ENCODE measurements at regions not wholly inside any gene's neighbourhood (a gene's known extent, or its start where the extent isn't known, plus 50 kb on each side); places are given as distances from the start of the nearest gene placed in this dataset.
"Not testable (repeated sequence)": the region's sequence is repeated elsewhere in the genome, so short reads cannot be mapped to it uniquely, and the experiment has no call there.

DNA sequence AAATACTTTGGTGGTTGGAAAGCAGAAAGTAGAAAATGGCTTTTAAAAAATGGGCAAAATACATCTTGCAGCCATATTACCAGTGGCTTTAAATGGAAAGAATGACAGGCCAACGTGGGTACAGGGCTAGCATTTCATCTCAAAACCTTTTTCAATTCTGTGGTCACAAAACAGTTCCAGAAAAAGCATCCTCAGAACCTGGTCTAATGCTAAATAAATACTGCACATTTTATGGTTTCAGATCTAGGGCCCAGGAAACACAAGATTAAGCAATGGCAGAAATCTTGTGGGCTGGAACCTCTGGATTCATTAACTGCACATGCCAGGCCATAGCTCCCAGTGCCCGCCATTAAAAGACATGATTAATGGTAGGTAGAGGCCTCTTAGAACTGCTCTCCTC lies 470.2 kb upstream of the RASGRP1 start:
- no peaks in the 10 kb centered on the region for H3K4me1 ChIP-seq (ENCODE audit: control insufficient read depth, extremely low read depth, insufficient read depth, low read length)
- dilution Hi-C loops (cut with MboI; ENCODE audit: extremely low pct_ligation_motif_present, low sequenced_read_pairs), result no loop called here
- no peaks in the 10 kb centered on the region for H3K9me1 ChIP-seq (replicated peaks; ENCODE audit: control insufficient read depth, extremely low read depth, insufficient read depth, low read length)
- no peak for TF ChIP-seq FOS (IDR thresholded peaks at IDR 0.05; ENCODE audit: borderline replicate concordance, insufficient read depth, low read length)
- no peak for TF ChIP-seq GATA2 (IDR thresholded peaks at IDR 0.05; ENCODE audit: insufficient read depth, insufficient read length, low read depth, low read length)
- TF ChIP-seq, protein P1, sequence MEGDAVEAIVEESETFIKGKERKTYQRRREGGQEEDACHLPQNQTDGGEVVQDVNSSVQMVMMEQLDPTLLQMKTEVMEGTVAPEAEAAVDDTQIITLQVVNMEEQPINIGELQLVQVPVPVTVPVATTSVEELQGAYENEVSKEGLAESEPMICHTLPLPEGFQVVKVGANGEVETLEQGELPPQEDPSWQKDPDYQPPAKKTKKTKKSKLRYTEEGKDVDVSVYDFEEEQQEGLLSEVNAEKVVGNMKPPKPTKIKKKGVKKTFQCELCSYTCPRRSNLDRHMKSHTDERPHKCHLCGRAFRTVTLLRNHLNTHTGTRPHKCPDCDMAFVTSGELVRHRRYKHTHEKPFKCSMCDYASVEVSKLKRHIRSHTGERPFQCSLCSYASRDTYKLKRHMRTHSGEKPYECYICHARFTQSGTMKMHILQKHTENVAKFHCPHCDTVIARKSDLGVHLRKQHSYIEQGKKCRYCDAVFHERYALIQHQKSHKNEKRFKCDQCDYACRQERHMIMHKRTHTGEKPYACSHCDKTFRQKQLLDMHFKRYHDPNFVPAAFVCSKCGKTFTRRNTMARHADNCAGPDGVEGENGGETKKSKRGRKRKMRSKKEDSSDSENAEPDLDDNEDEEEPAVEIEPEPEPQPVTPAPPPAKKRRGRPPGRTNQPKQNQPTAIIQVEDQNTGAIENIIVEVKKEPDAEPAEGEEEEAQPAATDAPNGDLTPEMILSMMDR (IDR thresholded peaks at IDR 0.05; ENCODE audit: extremely low read depth in 1 of 2, insufficient read depth in 1 of 2, low read depth in 1 of 2, low read length in 2 of 2), result no peak
- no peak for TF ChIP-seq POLR2A (IDR thresholded peaks at IDR 0.05; ENCODE audit: low read depth, low read length)
- TF ChIP-seq JUN (IDR thresholded peaks at IDR 0.05; ENCODE audit: borderline replicate concordance, insufficient read depth, insufficient read length, low read depth), result no peak
- TF ChIP-seq, protein P2, sequence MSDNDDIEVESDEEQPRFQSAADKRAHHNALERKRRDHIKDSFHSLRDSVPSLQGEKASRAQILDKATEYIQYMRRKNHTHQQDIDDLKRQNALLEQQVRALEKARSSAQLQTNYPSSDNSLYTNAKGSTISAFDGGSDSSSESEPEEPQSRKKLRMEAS (IDR thresholded peaks at IDR 0.05; ENCODE audit: insufficient read depth, insufficient read length), result no peak
- TF ChIP-seq EZH2 (IDR thresholded peaks at IDR 0.05; ENCODE audit: borderline replicate concordance, low read depth, low read length, severe bottlenecking), result no peak
- no peak for TF ChIP-seq MYC (IDR thresholded peaks at IDR 0.05; ENCODE audit: low read depth, low read length)
- no peak for TF ChIP-seq POLR2AphosphoS5 (IDR thresholded peaks at IDR 0.05; ENCODE audit: insufficient read depth, low read depth, low read length)
- no peaks in the 10 kb centered on the region for H3K36me3 ChIP-seq (ENCODE audit: control insufficient read depth in 2 of 2, extremely low read depth in 1 of 2, insufficient read depth in 2 of 2, low read length in 2 of 2)
- DNase-seq (ENCODE audit: low read depth, low spot score) (no peak), FAIRE-seq (no peak)
- H4K20me1 ChIP-seq (replicated peaks; ENCODE audit: control insufficient read depth, extremely low read depth, insufficient read depth, low read length), result no peaks in the 10 kb centered on the region
- no peaks in the 10 kb centered on the region for H3K79me2 ChIP-seq (ENCODE audit: control insufficient read depth, insufficient read depth, low read length)
- H3K4me2 ChIP-seq (ENCODE audit: insufficient read depth, low read length), result no peak overlapping the region
- ChIA-PET POLR2A (no interaction called here), CTCF (no interaction called here)
- H3K9me3 ChIP-seq (replicated peaks; ENCODE audit: control insufficient read depth, insufficient read depth, low read length), result no peaks in the 10 kb centered on the region
- intact Hi-C loops (cut with micrococcal nuclease), result no loop called here
- H3K27ac ChIP-seq (ENCODE audit: insufficient read depth, low read depth, low read length), result no peak overlapping the region
- H3K9ac ChIP-seq (replicated peaks; ENCODE audit: extremely low read depth, insufficient read depth, low read length), result no peak overlapping the region
- H3K4me3 ChIP-seq (replicated peaks in 1 of 3; ENCODE audit: insufficient read depth in 1 of 3, low read depth in 1 of 3, low read length in 3 of 3), result no peak overlapping the region
- H3K27me3 ChIP-seq (ENCODE audit: control insufficient read depth in 2 of 2, insufficient read depth in 2 of 2, low read length in 2 of 2), result no peaks in the 10 kb centered on the region
- BruUV-seq (replicated peaks), result no TSS peak
- no peak overlapping the region for H2AFZ ChIP-seq (ENCODE audit: low read depth, low read length)

DNA sequence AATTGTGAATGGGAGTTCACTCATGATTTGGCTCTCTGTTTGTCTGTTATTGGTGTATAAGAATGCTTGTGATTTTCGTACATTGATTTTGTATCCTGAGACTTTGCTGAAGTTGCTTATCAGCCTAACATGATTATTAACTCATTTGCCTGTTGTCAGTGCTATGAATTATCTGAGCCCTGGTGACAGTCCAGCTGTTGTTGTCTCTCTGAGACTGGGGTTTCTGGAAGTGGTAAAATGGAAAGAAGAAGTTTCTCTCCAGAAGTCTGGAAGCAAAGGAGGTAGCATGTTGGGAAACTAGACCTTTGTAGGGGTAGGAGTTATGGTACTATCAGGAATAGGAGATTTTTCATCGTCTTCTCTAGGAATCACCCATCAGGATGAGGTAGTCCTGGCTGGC lies 473.0 kb upstream of the RASGRP1 start:
- H3K4me1 ChIP-seq (ENCODE audit: control insufficient read depth, extremely low read depth, insufficient read depth, low read length); dilution Hi-C loops (cut with MboI; ENCODE audit: extremely low pct_ligation_motif_present, low sequenced_read_pairs): not testable (repeated sequence)

More for the DNA sequence above, 473.0 kb upstream of the RASGRP1 start:
- H3K4me2 ChIP-seq (ENCODE audit: insufficient read depth, low read length); BruUV-seq (replicated peaks); H3K36me3 ChIP-seq (ENCODE audit: control insufficient read depth in 2 of 2, extremely low read depth in 1 of 2, insufficient read depth in 2 of 2, low read length in 2 of 2); CTCF ChIA-PET; intact Hi-C loops (cut with micrococcal nuclease); H3K27me3 ChIP-seq (ENCODE audit: control insufficient read depth in 2 of 2, insufficient read depth in 2 of 2, low read length in 2 of 2); H3K79me2 ChIP-seq (ENCODE audit: control insufficient read depth, insufficient read depth, low read length); DNase-seq (ENCODE audit: low read depth, low spot score); H2AFZ ChIP-seq (ENCODE audit: low read depth, low read length); H3K9me3 ChIP-seq (replicated peaks; ENCODE audit: control insufficient read depth, insufficient read depth, low read length); H3K9ac ChIP-seq (replicated peaks; ENCODE audit: extremely low read depth, insufficient read depth, low read length); FAIRE-seq; POLR2A ChIA-PET; H3K27ac ChIP-seq (ENCODE audit: insufficient read depth, low read depth, low read length); H3K9me1 ChIP-seq (replicated peaks; ENCODE audit: control insufficient read depth, extremely low read depth, insufficient read depth, low read length); H4K20me1 ChIP-seq (replicated peaks; ENCODE audit: control insufficient read depth, extremely low read depth, insufficient read depth, low read length); H3K4me3 ChIP-seq (replicated peaks in 1 of 3; ENCODE audit: insufficient read depth in 1 of 3, low read depth in 1 of 3, low read length in 3 of 3): not testable (repeated sequence)

Measured in endothelial cell of umbilical vein (primary cell).